HepG2 (cell line): ENCODE measurements at regions not wholly inside any gene's neighbourhood (a gene's known extent, or its start where the extent isn't known, plus 50 kb on each side); places are given as distances from the start of the nearest gene placed in this dataset.

Source experiments
- HIVEP1 ChIP-seq: sonication (generic); formaldehyde crosslinking; IDR thresholded peaks from 2 replicates; pipeline ENCODE4 v1.4.0; 2020; ENCODE audit warnings: mild to moderate bottlenecking, missing genetic modification reagents
- KLF11 ChIP-seq: IDR thresholded peaks from 2 replicates; pipeline ENCODE4 v1.6.1; 2016; ENCODE audit warnings: missing compliant biosample characterization
- NFKB2 ChIP-seq: sonication (generic); formaldehyde crosslinking; IDR thresholded peaks from 2 replicates; pipeline ENCODE4 v1.4.0; 2020; ENCODE audit warnings: missing genetic modification reagents, borderline replicate concordance
- NRL ChIP-seq: sonication (generic); formaldehyde crosslinking; IDR thresholded peaks from 2 replicates; pipeline ENCODE4 v1.5.0; 2020; ENCODE audit warnings: missing genetic modification reagents, mild to moderate bottlenecking, moderate library complexity, borderline replicate concordance
- ZNF772 ChIP-seq: sonication (generic); formaldehyde crosslinking; IDR thresholded peaks from 2 replicates; pipeline ENCODE4 v1.5.0; 2020; ENCODE audit warnings: mild to moderate bottlenecking, missing genetic modification reagents
- ZNF83 ChIP-seq: sonication (generic); formaldehyde crosslinking; IDR thresholded peaks from 2 replicates; pipeline ENCODE4 v1.4.0; 2020; ENCODE audit warnings: missing genetic modification reagents, mild to moderate bottlenecking, borderline replicate concordance
- TF ChIP-seq, protein P1 (sequence below): sonication (generic); formaldehyde crosslinking; IDR thresholded peaks from 2 replicates; pipeline ENCODE4; 2020; ENCODE audit warnings: missing genetic modification reagents, mild to moderate bottlenecking, borderline replicate concordance
- TF ChIP-seq, protein P2 (sequence below): sonication (generic); formaldehyde crosslinking; IDR thresholded peaks from 2 replicates; pipeline ENCODE4 v1.5.0; 2020; ENCODE audit warnings: mild to moderate bottlenecking, missing genetic modification reagents, borderline replicate concordance

DNA sequence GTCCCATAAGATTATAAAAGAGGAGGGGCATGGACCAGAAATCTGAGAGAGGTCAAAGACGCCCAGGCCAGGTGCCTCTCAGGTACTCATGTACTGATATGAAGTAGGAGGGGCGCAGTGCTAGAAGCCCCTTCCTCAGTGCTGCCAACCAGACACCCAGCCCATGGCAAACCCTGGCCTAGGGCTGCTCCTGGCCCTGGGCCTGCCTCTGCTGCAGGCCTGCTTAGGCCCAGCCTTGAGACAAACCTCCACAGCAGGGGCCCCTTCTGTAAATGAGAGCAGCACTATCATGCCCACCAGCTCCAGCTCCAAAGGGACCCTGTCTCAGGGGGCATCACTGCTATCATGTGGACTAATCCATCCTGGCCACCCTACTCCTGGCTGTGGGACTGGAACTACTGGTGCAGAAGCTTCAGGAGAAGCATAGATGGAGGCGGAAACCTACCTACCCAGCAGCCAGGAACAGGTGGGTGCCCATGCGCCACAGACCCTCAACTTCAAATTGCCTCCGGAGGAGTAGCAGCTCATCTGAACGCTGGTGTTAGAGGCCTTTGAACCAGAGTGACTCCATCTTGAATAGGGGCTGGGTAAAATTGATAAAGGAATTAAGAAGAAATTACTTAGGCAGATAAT lies 72.4 kb upstream of the LGSN start (continued):
- TF ChIP-seq, protein P1, sequence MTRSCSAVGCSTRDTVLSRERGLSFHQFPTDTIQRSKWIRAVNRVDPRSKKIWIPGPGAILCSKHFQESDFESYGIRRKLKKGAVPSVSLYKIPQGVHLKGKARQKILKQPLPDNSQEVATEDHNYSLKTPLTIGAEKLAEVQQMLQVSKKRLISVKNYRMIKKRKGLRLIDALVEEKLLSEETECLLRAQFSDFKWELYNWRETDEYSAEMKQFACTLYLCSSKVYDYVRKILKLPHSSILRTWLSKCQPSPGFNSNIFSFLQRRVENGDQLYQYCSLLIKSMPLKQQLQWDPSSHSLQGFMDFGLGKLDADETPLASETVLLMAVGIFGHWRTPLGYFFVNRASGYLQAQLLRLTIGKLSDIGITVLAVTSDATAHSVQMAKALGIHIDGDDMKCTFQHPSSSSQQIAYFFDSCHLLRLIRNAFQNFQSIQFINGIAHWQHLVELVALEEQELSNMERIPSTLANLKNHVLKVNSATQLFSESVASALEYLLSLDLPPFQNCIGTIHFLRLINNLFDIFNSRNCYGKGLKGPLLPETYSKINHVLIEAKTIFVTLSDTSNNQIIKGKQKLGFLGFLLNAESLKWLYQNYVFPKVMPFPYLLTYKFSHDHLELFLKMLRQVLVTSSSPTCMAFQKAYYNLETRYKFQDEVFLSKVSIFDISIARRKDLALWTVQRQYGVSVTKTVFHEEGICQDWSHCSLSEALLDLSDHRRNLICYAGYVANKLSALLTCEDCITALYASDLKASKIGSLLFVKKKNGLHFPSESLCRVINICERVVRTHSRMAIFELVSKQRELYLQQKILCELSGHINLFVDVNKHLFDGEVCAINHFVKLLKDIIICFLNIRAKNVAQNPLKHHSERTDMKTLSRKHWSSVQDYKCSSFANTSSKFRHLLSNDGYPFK (CRISPR knock-in tag), result peak; percentile 63
- TF ChIP-seq NRL (CRISPR knock-in tag) (no peak; the same call in 1 of the 2 replicates), HIVEP1 (CRISPR knock-in tag) (0 out of 2 replicates have a peak, but pooled peaks have one; percentile 51), KLF11 (CRISPR knock-in tag) (no peak), ZNF83 (CRISPR knock-in tag) (peak; percentile 38; the same call in 1 of the 2 replicates), NFKB2 (CRISPR knock-in tag) (peak; percentile 59; the same call in 1 of the 2 replicates), ZNF772 (CRISPR knock-in tag) (no peak)
- TF ChIP-seq, protein P2, sequence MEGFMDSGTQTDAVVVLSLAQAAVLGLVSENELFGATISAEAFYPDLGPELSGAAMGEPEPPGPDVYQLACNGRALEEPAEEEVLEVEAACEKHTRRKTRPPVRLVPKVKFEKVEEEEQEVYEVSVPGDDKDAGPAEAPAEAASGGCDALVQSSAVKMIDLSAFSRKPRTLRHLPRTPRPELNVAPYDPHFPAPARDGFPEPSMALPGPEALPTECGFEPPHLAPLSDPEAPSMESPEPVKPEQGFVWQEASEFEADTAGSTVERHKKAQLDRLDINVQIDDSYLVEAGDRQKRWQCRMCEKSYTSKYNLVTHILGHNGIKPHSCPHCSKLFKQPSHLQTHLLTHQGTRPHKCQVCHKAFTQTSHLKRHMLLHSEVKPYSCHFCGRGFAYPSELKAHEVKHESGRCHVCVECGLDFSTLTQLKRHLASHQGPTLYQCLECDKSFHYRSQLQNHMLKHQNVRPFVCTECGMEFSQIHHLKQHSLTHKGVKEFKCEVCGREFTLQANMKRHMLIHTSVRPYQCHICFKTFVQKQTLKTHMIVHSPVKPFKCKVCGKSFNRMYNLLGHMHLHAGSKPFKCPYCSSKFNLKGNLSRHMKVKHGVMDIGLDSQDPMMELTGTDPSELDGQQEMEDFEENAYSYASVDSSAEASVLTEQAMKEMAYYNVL (CRISPR knock-in tag), result no peak
